ENCODE measurements at regions not wholly inside any gene's neighbourhood (a gene's known extent, or its start where the extent isn't known, plus 50 kb on each side); places are given as distances from the start of the nearest gene placed in this dataset.

- 90% methylated on average over 13 of the region's 13 CpGs for WGBS (ENCODE audit: low lambda C conversion rate, missing lambda C conversion rate)
- Histone ChIP-seq H3K9me3 (ENCODE audit: low read depth) (no peaks in the 10 kb centered on the region), H3K9me2 (replicated peaks; ENCODE audit: insufficient read depth) (no peaks in the 10 kb centered on the region), H3K79me2 (no peaks in the 10 kb centered on the region), H3K27me3 (no peaks in the 10 kb centered on the region), H3K4me2 (no peak overlapping the region), H4K20me1 (ENCODE audit: insufficient read depth, poor library complexity, severe bottlenecking) (no peaks in the 10 kb centered on the region), H2AFZ (no peak overlapping the region), H3K4me1 (ENCODE audit: insufficient read depth) (no peaks in the 10 kb centered on the region), H3K4me3 (no peak overlapping the region), H3K36me3 (replicated peaks; ENCODE audit: insufficient read depth, low read depth) (no peaks in the 10 kb centered on the region), H3K27ac (no peak overlapping the region)
- no peak for TF ChIP-seq CTCF (IDR thresholded peaks at IDR 0.05; ENCODE audit: poor library complexity)
- TF ChIP-seq EZH2phosphoT487 (IDR thresholded peaks at IDR 0.05; ENCODE audit: low read depth, severe bottlenecking, unreplicated experiment) = no peak
- no peak for TF ChIP-seq EZH2 (IDR thresholded peaks at IDR 0.05; ENCODE audit: borderline replicate concordance)
- no peak for DNase-seq (ENCODE audit: low spot score)
These were observed 233.3 kb downstream of the CTTN start for GRCh38 chr11:70631624-70632047.

- H3K4me3 ChIP-seq = no peak overlapping the region
- H3K36me3 ChIP-seq (replicated peaks; ENCODE audit: insufficient read depth, low read depth) = no peaks in the 10 kb centered on the region
- TF ChIP-seq EZH2phosphoT487 (IDR thresholded peaks at IDR 0.05; ENCODE audit: low read depth, severe bottlenecking, unreplicated experiment) (no peak), EZH2 (IDR thresholded peaks at IDR 0.05; ENCODE audit: borderline replicate concordance) (no peak), CTCF (IDR thresholded peaks at IDR 0.05; ENCODE audit: poor library complexity) (no peak)
- H4K20me1 ChIP-seq (ENCODE audit: insufficient read depth, poor library complexity, severe bottlenecking) = no peaks in the 10 kb centered on the region
- WGBS (ENCODE audit: low lambda C conversion rate, missing lambda C conversion rate) = 92% methylated on average over 7 of the region's 7 CpGs
- H3K79me2 ChIP-seq = no peaks in the 10 kb centered on the region
- H3K4me2 ChIP-seq = no peak overlapping the region
- no peaks in the 10 kb centered on the region for H3K27me3 ChIP-seq
- DNase-seq (ENCODE audit: low spot score) = no peak
- H3K9me2 ChIP-seq (replicated peaks; ENCODE audit: insufficient read depth) = no peaks in the 10 kb centered on the region
- H3K9me3 ChIP-seq (ENCODE audit: low read depth) = no peaks in the 10 kb centered on the region
- H3K27ac ChIP-seq = no peak overlapping the region
- H3K4me1 ChIP-seq (ENCODE audit: insufficient read depth) = no peaks in the 10 kb centered on the region
- H2AFZ ChIP-seq = no peak overlapping the region
These were observed 235.3 kb downstream of the CTTN start for GRCh38 chr11:70633610-70634009.

- no peak overlapping the region for H2AFZ ChIP-seq
- no peaks in the 10 kb centered on the region for H3K79me2 ChIP-seq
- H3K4me3 ChIP-seq = no peak overlapping the region
- no peak overlapping the region for H3K4me2 ChIP-seq
- WGBS (ENCODE audit: low lambda C conversion rate, missing lambda C conversion rate) = 98% methylated on average over 10 of the region's 10 CpGs
- no peak for DNase-seq (ENCODE audit: low spot score)
- no peaks in the 10 kb centered on the region for H3K9me2 ChIP-seq (replicated peaks; ENCODE audit: insufficient read depth)
- H3K27ac ChIP-seq = no peak overlapping the region
- TF ChIP-seq EZH2 (IDR thresholded peaks at IDR 0.05; ENCODE audit: borderline replicate concordance) (no peak), EZH2phosphoT487 (IDR thresholded peaks at IDR 0.05; ENCODE audit: low read depth, severe bottlenecking, unreplicated experiment) (no peak), CTCF (IDR thresholded peaks at IDR 0.05; ENCODE audit: poor library complexity) (no peak)
- no peaks in the 10 kb centered on the region for H3K4me1 ChIP-seq (ENCODE audit: insufficient read depth)
- H3K9me3 ChIP-seq (ENCODE audit: low read depth) = no peaks in the 10 kb centered on the region
- H3K36me3 ChIP-seq (replicated peaks; ENCODE audit: insufficient read depth, low read depth) = no peaks in the 10 kb centered on the region
- H4K20me1 ChIP-seq (ENCODE audit: insufficient read depth, poor library complexity, severe bottlenecking) = no peaks in the 10 kb centered on the region
- no peaks in the 10 kb centered on the region for H3K27me3 ChIP-seq
These were observed 238.3 kb downstream of the CTTN start for GRCh38 chr11:70636659-70637058.
